ENCODE measurements at regions not wholly inside any gene's neighbourhood (a gene's known extent, or its start where the extent isn't known, plus 50 kb on each side); places are given as distances from the start of the nearest gene placed in this dataset.
"Not testable (repeated sequence)": the region's sequence is repeated elsewhere in the genome, so short reads cannot be mapped to it uniquely, and the experiment has no call there.

- DNase-seq (ENCODE audit: low read depth in 2 of 2) = no peak
These were observed 252.6 kb downstream of the TMEM47 start for GRCh38 chrX:34404386-34405070.

- no peak for DNase-seq (ENCODE audit: low read depth in 2 of 2)
These were observed 255.7 kb downstream of the TMEM47 start for GRCh38 chrX:34401411-34401810.

- DNase-seq (ENCODE audit: low read depth in 2 of 2) = peak in 1 of 2 donors; percentile 68
These were observed 250.3 kb upstream of the FAM47A start for GRCh38 chrX:34382416-34382815.

- DNase-seq (ENCODE audit: low read depth in 2 of 2) = no peak
These were observed 249.1 kb upstream of the FAM47A start for GRCh38 chrX:34381241-34381640.

- peak in 1 of 2 donors; percentile 3 for DNase-seq (ENCODE audit: low read depth in 2 of 2)
These were observed 247.8 kb upstream of the FAM47A start for GRCh38 chrX:34379891-34380290.

GRCh38 chrX:34377645-34378044, 245.5 kb upstream of the FAM47A start:
- no peak for DNase-seq (ENCODE audit: low read depth in 2 of 2)

GRCh38 chrX:34371754-34372153, 239.6 kb upstream of the FAM47A start:
- peak; percentile 21 to 80 for DNase-seq (ENCODE audit: low read depth in 2 of 2)

- peak; percentile 25 to 49 for DNase-seq (ENCODE audit: low read depth in 2 of 2)
These were observed 233.4 kb upstream of the FAM47A start for GRCh38 chrX:34365471-34365870.

- DNase-seq (ENCODE audit: low read depth in 2 of 2) = peak in 1 of 2 donors; percentile 50
These were observed 218.6 kb upstream of the FAM47A start for GRCh38 chrX:34350561-34351335.

GRCh38 chrX:34343001-34343400, 210.9 kb upstream of the FAM47A start:
- DNase-seq (ENCODE audit: low read depth in 2 of 2) = peak in 1 of 2 donors; percentile 0

GRCh38 chrX:34341814-34342213, 209.7 kb upstream of the FAM47A start:
- no peak for DNase-seq (ENCODE audit: low read depth in 2 of 2)

- peak in 1 of 2 donors; percentile 15 for DNase-seq (ENCODE audit: low read depth in 2 of 2)
These were observed 209.1 kb upstream of the FAM47A start for GRCh38 chrX:34341258-34341657.

- no peak for DNase-seq (ENCODE audit: low read depth in 2 of 2)
These were observed 205.9 kb upstream of the FAM47A start for GRCh38 chrX:34338046-34338445.

- not testable (repeated sequence) for DNase-seq (ENCODE audit: low read depth in 2 of 2)
These were observed 203.3 kb upstream of the FAM47A start for GRCh38 chrX:34335376-34335775.

GRCh38 chrX:34332334-34332733, 200.2 kb upstream of the FAM47A start:
- DNase-seq (ENCODE audit: low read depth in 2 of 2) = peak in 1 of 2 donors; percentile 0

GRCh38 chrX:34325460-34325859, 193.3 kb upstream of the FAM47A start:
- no peak for DNase-seq (ENCODE audit: low read depth in 2 of 2)

GRCh38 chrX:34320424-34320823, 188.3 kb upstream of the FAM47A start:
- not testable (repeated sequence) for DNase-seq (ENCODE audit: low read depth in 2 of 2)

GRCh38 chrX:34300871-34301270, 168.8 kb upstream of the FAM47A start:
- peak; percentile 43 to 61 for DNase-seq (ENCODE audit: low read depth in 2 of 2)

- DNase-seq (ENCODE audit: low read depth in 2 of 2) = no peak
These were observed 167.4 kb upstream of the FAM47A start for GRCh38 chrX:34299451-34299967.

GRCh38 chrX:34294665-34295064, 162.6 kb upstream of the FAM47A start:
- no peak for DNase-seq (ENCODE audit: low read depth in 2 of 2)

- DNase-seq (ENCODE audit: low read depth in 2 of 2) = peak in 1 of 2 donors; percentile 65
These were observed 156.7 kb upstream of the FAM47A start for GRCh38 chrX:34288782-34289181.

- no peak for DNase-seq (ENCODE audit: low read depth in 2 of 2)
These were observed 147.9 kb upstream of the FAM47A start for GRCh38 chrX:34279866-34280560.

All from dermis microvascular lymphatic vessel endothelial cell (primary cell).